Sigmoid colon (tissue), 6 donors: ENCODE measurements at regions not wholly inside any gene's neighbourhood (a gene's known extent, or its start where the extent isn't known, plus 50 kb on each side); places are given as distances from the start of the nearest gene placed in this dataset.

Source experiments
- DNase-seq: peaks from one replicate; pipeline ENCODE4 v3.0.0-alpha.2; 2019
- H3K27ac ChIP-seq, 4 donors: fragments of 200-600 bp; sonication (generic); one replicate each; pipeline ENCODE4 v1.5.1; 2016 to 2019; ENCODE audit warnings: mild to moderate bottlenecking in 1 of 4
- H3K27me3 ChIP-seq, 3 donors: fragments of 200-600 bp; sonication (generic); one replicate each; pipeline ENCODE4 v1.5.1; 2019; ENCODE audit warnings: mild to moderate bottlenecking in 1 of 3
- H3K36me3 ChIP-seq, 4 donors: fragments of 200-600 bp; sonication (generic); one replicate each; pipeline ENCODE4 v1.5.1; 2016 to 2019
- H3K4me1 ChIP-seq, 4 donors: fragments of 200-600 bp; sonication (generic); one replicate each; pipeline ENCODE4 v1.5.1; 2017 to 2019
- H3K4me3 ChIP-seq, 4 donors: fragments of 200-600 bp; sonication (generic); one replicate each; pipeline ENCODE4 v1.5.1; 2017 to 2019; ENCODE audit warnings: mild to moderate bottlenecking in 2 of 4, moderate library complexity in 1 of 4
- H3K9me3 ChIP-seq, 4 donors: fragments of 200-600 bp in 3 of 4; sonication (generic) in 3 of 4; one replicate each; pipeline versions ENCODE4 v1.5.1 to v1.6.1; 2013 to 2019
- CTCF ChIP-seq, 4 experiments: fragments of 450-650 bp in 3 of 4; fragments of 200-600 bp in 1 of 4; IDR thresholded peaks; one replicate each; pipeline ENCODE4 v1.5.1; 2016 to 2019; ENCODE audit warnings: antibody characterized with exemption in 4 of 4, mild to moderate bottlenecking in 3 of 4, moderate library complexity in 2 of 4
- EP300 ChIP-seq, 4 donors: sonication (generic); formaldehyde crosslinking; IDR thresholded peaks; one replicate each; pipeline ENCODE4 v1.6.1; 2017; ENCODE audit warnings: antibody characterized with exemption in 4 of 4
- POLR2A ChIP-seq, 2 donors: fragments of 450-650 bp; IDR thresholded peaks; one replicate each; pipeline ENCODE4 v1.6.1; 2016; ENCODE audit warnings: antibody characterized with exemption in 2 of 2, mild to moderate bottlenecking in 2 of 2, moderate library complexity in 2 of 2
- POLR2AphosphoS5 ChIP-seq, 4 donors: sonication (generic); formaldehyde crosslinking; IDR thresholded peaks; one replicate each; pipeline ENCODE4 v1.6.1; 2017; ENCODE audit warnings: antibody characterized with exemption in 4 of 4
- WGBS, 2 donors: extraction: QIAGEN DNeasy Blood & Tissue Kit; methylation state at CpG; one replicate each; pipeline ENCODE4 v1.1.7; 2013; 5-methylcytosine and 5-hydroxymethylcytosine counted together
- intact Hi-C: fragments of 100-400 bp; cut with DNase I; formaldehyde crosslinking; loops from one replicate; pipeline ENCODE4 v1.15.1; 2023
- donor health status: healthy with polysubstance abuse.
- donor health status: healthy.

GRCh38 chr2:14735696-14736095 lies 103.2 kb downstream of the LRATD1 start:
- intact Hi-C loops, result no loop called here
- H3K27ac ChIP-seq, result no peak overlapping the region
- no peak for DNase-seq
- 79 to 88% methylated on average over 4 of the region's 4 CpGs for WGBS, 2 donors
- H3K4me3 ChIP-seq, result no peak overlapping the region
- no peaks in the 10 kb centered on the region for H3K9me3 ChIP-seq
- H3K36me3 ChIP-seq, result no peaks in the 10 kb centered on the region
- TF ChIP-seq POLR2AphosphoS5 (IDR thresholded peaks at IDR 0.05) (no peak), POLR2A (IDR thresholded peaks at IDR 0.05) (no peak)
- no peaks in the 10 kb centered on the region for H3K27me3 ChIP-seq
- H3K4me1 ChIP-seq, result no peaks in the 10 kb centered on the region

GRCh38 chr2:14737201-14737600 lies 104.7 kb downstream of the LRATD1 start:
- H3K4me1 ChIP-seq, result no peaks in the 10 kb centered on the region
- no peak for DNase-seq
- intact Hi-C loops, result no loop called here
- WGBS, 2 donors, result 31 to 41% methylated on average over 1 of the region's 1 CpG
- no peaks in the 10 kb centered on the region for H3K9me3 ChIP-seq
- H3K4me3 ChIP-seq, result no peak overlapping the region
- no peaks in the 10 kb centered on the region for H3K36me3 ChIP-seq
- H3K27ac ChIP-seq, result no peak overlapping the region
- no peaks in the 10 kb centered on the region for H3K27me3 ChIP-seq
- TF ChIP-seq EP300 (IDR thresholded peaks at IDR 0.05), result no peak
- no peak for TF ChIP-seq POLR2AphosphoS5 (IDR thresholded peaks at IDR 0.05)
- TF ChIP-seq CTCF (IDR thresholded peaks at IDR 0.05), result no peak
- no peak for TF ChIP-seq POLR2A (IDR thresholded peaks at IDR 0.05)

- Histone ChIP-seq H3K27me3 (no peaks in the 10 kb centered on the region), H3K4me1 (no peaks in the 10 kb centered on the region), H3K27ac (no peak overlapping the region), H3K4me3 (no peak overlapping the region), H3K9me3 (no peaks in the 10 kb centered on the region), H3K36me3 (no peaks in the 10 kb centered on the region)
- DNase-seq, result no peak
- intact Hi-C loops, result no loop called here
- 79 to 89% methylated on average over 1 of the region's 1 CpG for WGBS, 2 donors
- no peak for TF ChIP-seq EP300 (IDR thresholded peaks at IDR 0.05)
Observed at GRCh38 chr2:14743861-14744260, 111.3 kb downstream of the LRATD1 start.

- TF ChIP-seq POLR2A (IDR thresholded peaks at IDR 0.05), result no peak
- no peak for TF ChIP-seq POLR2AphosphoS5 (IDR thresholded peaks at IDR 0.05)
- no peak for TF ChIP-seq CTCF (IDR thresholded peaks at IDR 0.05)
- TF ChIP-seq EP300 (IDR thresholded peaks at IDR 0.05), result no peak
- intact Hi-C loops, result no loop called here
Observed at GRCh38 chr2:14745288-14746076, 113.0 kb downstream of the LRATD1 start.

GRCh38 chr2:14746133-14746532 lies 113.6 kb downstream of the LRATD1 start:
- Histone ChIP-seq H3K27me3 (no peaks in the 10 kb centered on the region), H3K27ac (no peak overlapping the region), H3K4me3 (no peak overlapping the region), H3K36me3 (no peaks in the 10 kb centered on the region), H3K4me1 (no peaks in the 10 kb centered on the region), H3K9me3 (no peaks in the 10 kb centered on the region)
- TF ChIP-seq EP300 (IDR thresholded peaks at IDR 0.05) (no peak), CTCF (IDR thresholded peaks at IDR 0.05) (no peak), POLR2A (IDR thresholded peaks at IDR 0.05) (no peak), POLR2AphosphoS5 (IDR thresholded peaks at IDR 0.05) (no peak)
- 93 to 95% methylated on average over 7 of the region's 7 CpGs for WGBS, 2 donors
- intact Hi-C loops, result no loop called here
- no peak for DNase-seq

More at GRCh38 chr2:14745288-14746076, 113.0 kb downstream of the LRATD1 start:
- no peaks in the 10 kb centered on the region for H3K4me1 ChIP-seq
- no peaks in the 10 kb centered on the region for H3K27me3 ChIP-seq
- no peaks in the 10 kb centered on the region for H3K9me3 ChIP-seq
- H3K4me3 ChIP-seq, result no peak overlapping the region
- no peak overlapping the region for H3K27ac ChIP-seq
- no peaks in the 10 kb centered on the region for H3K36me3 ChIP-seq
- WGBS, 2 donors, result 86% methylated on average over 9 of the region's 9 CpGs
- no peak for DNase-seq

GRCh38 chr2:14747447-14747846 lies 114.9 kb downstream of the LRATD1 start:
- Histone ChIP-seq H3K4me3 (no peak overlapping the region), H3K9me3 (no peaks in the 10 kb centered on the region), H3K27me3 (no peaks in the 10 kb centered on the region), H3K36me3 (no peaks in the 10 kb centered on the region), H3K4me1 (no peaks in the 10 kb centered on the region), H3K27ac (no peak overlapping the region)
- intact Hi-C loops, result no loop called here
- no peak for DNase-seq
- TF ChIP-seq EP300 (IDR thresholded peaks at IDR 0.05) (no peak), CTCF (IDR thresholded peaks at IDR 0.05) (no peak), POLR2AphosphoS5 (IDR thresholded peaks at IDR 0.05) (no peak), POLR2A (IDR thresholded peaks at IDR 0.05) (no peak)
- 91% methylated on average over 5 of the region's 5 CpGs for WGBS, 2 donors
